Activated naive CD8-positive, alpha-beta T cell treated with anti-CD3 and anti-CD28 coated beads, Interleukin-2, amount 10 ng/mL, durations not matched to agents 7 days and 5 days (primary cell): ENCODE measurements at regions not wholly inside any gene's neighbourhood (a gene's known extent, or its start where the extent isn't known, plus 50 kb on each side); places are given as distances from the start of the nearest gene placed in this dataset.

Source experiments
- ATAC-seq: fragments of 150-1000 bp; cut with Tn5 transposase; one replicate; pipeline ENCODE4 v1.10.0; 2021; ENCODE audit warnings: low read depth, moderate library complexity
- POLR2A ChIA-PET: fragments of 350-600 bp; sonication (Branson Sonifier 250); formaldehyde crosslinking; loops from one replicate; lab custom pipeline; 2021; ENCODE audit warnings: antibody characterized with exemption; lab: Charles Lee
- DNase-seq: peaks from one replicate; pipeline ENCODE4 v3.0.0; 2021
- H3K27ac Mint-ChIP-seq: one replicate; pipeline ENCODE4 v1.8.0; 2022; ENCODE audit warnings: mild to moderate bottlenecking, mixed read lengths
- H3K27me3 Mint-ChIP-seq: one replicate; pipeline ENCODE4 v1.8.0; 2022; ENCODE audit warnings: mild to moderate bottlenecking, moderate library complexity, mixed read lengths
- H3K36me3 Mint-ChIP-seq: one replicate; pipeline ENCODE4 v1.8.0; 2021; ENCODE audit warnings: mild to moderate bottlenecking, mixed read lengths
- H3K4me1 Mint-ChIP-seq: one replicate; pipeline ENCODE4 v1.8.0; 2021; ENCODE audit warnings: mixed read lengths
- H3K4me3 Mint-ChIP-seq: one replicate; pipeline ENCODE4 v1.8.0; 2022; ENCODE audit warnings: mild to moderate bottlenecking, moderate library complexity, mixed read lengths
- H3K9me3 Mint-ChIP-seq: one replicate; pipeline ENCODE4 v1.8.0; 2021; ENCODE audit warnings: mixed read lengths

DNA sequence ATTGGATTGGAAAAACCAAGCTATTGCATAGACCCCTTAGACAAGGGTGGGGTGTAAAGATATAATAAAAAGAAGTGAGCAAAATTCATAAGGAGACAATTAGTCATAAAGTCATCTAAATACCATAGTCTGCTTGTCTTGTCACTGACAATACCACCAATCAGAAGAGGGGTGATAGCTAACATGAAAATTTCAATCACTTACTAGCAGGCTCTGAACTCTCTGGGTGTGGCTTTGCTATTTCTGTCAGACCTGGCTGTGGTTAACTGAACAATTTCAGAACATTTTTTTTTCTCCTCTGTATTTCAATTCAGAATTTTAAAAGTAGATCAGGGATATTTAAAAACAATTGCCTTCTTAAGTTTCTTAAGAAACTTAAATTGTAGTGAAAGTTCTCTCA lies 158.5 kb upstream of the PRMT6 start:
- no peak for ATAC-seq
- H3K9me3 Mint-ChIP-seq: no peaks in the 10 kb centered on the region
- no peak for DNase-seq
- H3K4me1 Mint-ChIP-seq: no peaks in the 10 kb centered on the region
- no peak overlapping the region for H3K27ac Mint-ChIP-seq
- no peaks in the 10 kb centered on the region for H3K27me3 Mint-ChIP-seq
- H3K4me3 Mint-ChIP-seq: no peak overlapping the region
- POLR2A ChIA-PET: no interaction called here
- no peaks in the 10 kb centered on the region for H3K36me3 Mint-ChIP-seq

- Mint-ChIP-seq H3K4me1 (no peaks in the 10 kb centered on the region), H3K27me3 (no peaks in the 10 kb centered on the region), H3K4me3 (no peak overlapping the region), H3K27ac (no peak overlapping the region), H3K9me3 (no peaks in the 10 kb centered on the region), H3K36me3 (no peaks in the 10 kb centered on the region)
- DNase-seq (no peak), ATAC-seq (no peak)
- POLR2A ChIA-PET: no interaction called here
These were observed 156.8 kb upstream of the PRMT6 start for GRCh38 chr1:106899644-106900043.

DNA sequence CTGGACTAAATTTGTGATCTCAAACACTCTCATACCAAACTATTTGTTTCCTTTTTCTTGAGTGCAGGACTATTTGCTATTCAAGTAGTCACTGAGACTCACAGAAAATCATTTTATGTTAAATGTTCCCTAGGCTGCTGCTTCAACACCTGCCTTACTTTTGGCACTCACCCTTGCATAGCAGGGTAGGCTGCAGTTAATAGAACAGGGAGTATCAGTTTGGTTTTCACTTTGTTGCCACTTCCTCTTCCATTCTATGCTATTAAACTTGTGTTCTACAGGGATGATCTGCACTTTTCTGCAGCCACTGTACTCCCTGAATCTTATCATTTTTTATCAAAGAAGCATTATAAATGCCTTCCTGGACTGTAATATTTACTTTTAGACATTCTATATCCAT lies 148.7 kb upstream of the PRMT6 start:
- H3K9me3 Mint-ChIP-seq: no peaks in the 10 kb centered on the region
- no peak for DNase-seq
- no peaks in the 10 kb centered on the region for H3K27me3 Mint-ChIP-seq
- H3K36me3 Mint-ChIP-seq: no peaks in the 10 kb centered on the region
- POLR2A ChIA-PET: no interaction called here
- H3K4me3 Mint-ChIP-seq: no peak overlapping the region
- no peak overlapping the region for H3K27ac Mint-ChIP-seq
- no peak for ATAC-seq
- no peaks in the 10 kb centered on the region for H3K4me1 Mint-ChIP-seq

DNA sequence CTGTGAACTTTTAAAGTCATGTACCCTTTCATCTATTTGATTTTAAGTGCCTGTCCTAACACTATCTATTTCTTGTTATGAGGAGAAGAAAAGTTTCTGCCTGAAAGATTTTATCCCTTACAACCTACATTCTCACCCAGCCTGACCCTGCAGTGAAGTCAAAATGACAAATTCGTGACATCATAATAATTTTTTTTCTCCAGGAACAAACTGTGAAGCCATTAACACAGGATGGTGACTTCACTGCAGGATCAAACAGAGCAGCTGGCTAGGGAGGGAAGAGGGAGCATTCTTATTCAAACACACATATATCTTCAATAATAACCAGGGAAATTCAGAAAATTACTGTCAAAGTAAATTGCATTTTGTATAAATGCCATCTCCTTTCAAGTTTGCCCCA lies 147.8 kb upstream of the PRMT6 start:
- DNase-seq (no peak), ATAC-seq (no peak)

GRCh38 chr1:106910798-106911197 lies 145.7 kb upstream of the PRMT6 start:
- no peak for ATAC-seq
- Mint-ChIP-seq H3K9me3 (no peaks in the 10 kb centered on the region), H3K36me3 (no peaks in the 10 kb centered on the region)

More for the DNA sequence above, 147.8 kb upstream of the PRMT6 start:
- POLR2A ChIA-PET: no interaction called here
- Mint-ChIP-seq H3K4me3 (no peak overlapping the region), H3K9me3 (no peaks in the 10 kb centered on the region), H3K36me3 (no peaks in the 10 kb centered on the region), H3K27me3 (no peaks in the 10 kb centered on the region), H3K27ac (no peak overlapping the region), H3K4me1 (no peaks in the 10 kb centered on the region)

DNA sequence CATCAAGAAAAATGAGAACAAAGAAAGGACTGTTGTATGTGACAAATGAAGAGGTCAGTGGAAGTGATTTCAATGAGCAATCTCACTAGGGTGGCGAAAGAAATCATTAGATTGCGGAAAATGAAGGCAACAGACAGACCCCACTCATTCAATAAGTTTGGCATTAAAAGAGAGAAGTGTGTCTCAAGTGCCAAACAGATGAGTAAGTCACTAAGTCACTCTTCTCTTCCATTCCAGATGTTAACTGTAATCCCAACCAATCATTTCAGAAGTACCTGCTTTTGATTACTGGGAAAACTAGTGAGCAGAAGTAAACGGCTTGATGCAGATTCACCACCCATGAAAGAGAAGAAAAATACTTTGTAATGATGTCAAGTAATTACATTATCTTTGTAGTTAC lies 144.3 kb upstream of the PRMT6 start:
- ATAC-seq: no peak

More at GRCh38 chr1:106910798-106911197, 145.7 kb upstream of the PRMT6 start:
- POLR2A ChIA-PET: no interaction called here
- Mint-ChIP-seq H3K27me3 (no peaks in the 10 kb centered on the region), H3K4me1 (no peaks in the 10 kb centered on the region), H3K4me3 (no peak overlapping the region), H3K27ac (no peak overlapping the region)
- DNase-seq: no peak

GRCh38 chr1:106921186-106921585 lies 135.3 kb upstream of the PRMT6 start:
- H3K27ac Mint-ChIP-seq: no peak overlapping the region
- no peaks in the 10 kb centered on the region for H3K27me3 Mint-ChIP-seq
- POLR2A ChIA-PET: no interaction called here
- H3K4me3 Mint-ChIP-seq: no peak overlapping the region
- H3K4me1 Mint-ChIP-seq: no peaks in the 10 kb centered on the region
- no peaks in the 10 kb centered on the region for H3K9me3 Mint-ChIP-seq
- ATAC-seq: no peak
- no peak for DNase-seq
- no peaks in the 10 kb centered on the region for H3K36me3 Mint-ChIP-seq

More for the DNA sequence above, 144.3 kb upstream of the PRMT6 start:
- Mint-ChIP-seq H3K9me3 (no peaks in the 10 kb centered on the region), H3K27me3 (no peaks in the 10 kb centered on the region), H3K27ac (no peak overlapping the region), H3K4me3 (no peak overlapping the region), H3K36me3 (no peaks in the 10 kb centered on the region), H3K4me1 (no peaks in the 10 kb centered on the region)
- POLR2A ChIA-PET: no interaction called here
- DNase-seq: no peak

DNA sequence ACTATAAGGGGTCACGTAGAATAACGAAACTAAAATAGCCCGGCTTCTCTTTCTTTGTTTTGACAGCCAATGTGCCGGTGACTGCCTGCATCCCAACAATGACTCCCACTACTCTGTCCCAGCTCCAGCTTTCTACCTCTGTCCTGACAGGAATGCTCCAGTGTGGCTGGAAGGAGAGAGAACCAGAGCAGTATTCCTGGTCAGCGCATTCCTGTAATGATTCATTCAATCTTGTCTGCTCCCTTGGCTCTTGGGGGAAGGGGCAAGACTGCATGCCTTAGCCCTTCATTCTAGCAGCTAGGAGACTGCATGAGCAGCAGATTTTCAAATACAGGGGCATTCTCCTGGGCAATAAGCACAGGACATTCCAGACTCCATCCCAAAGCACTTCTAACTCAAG lies 132.1 kb upstream of the PRMT6 start:
- POLR2A ChIA-PET: no interaction called here
- no peak for ATAC-seq
- H3K4me1 Mint-ChIP-seq: no peaks in the 10 kb centered on the region
- DNase-seq: no peak
- no peak overlapping the region for H3K27ac Mint-ChIP-seq
- no peak overlapping the region for H3K4me3 Mint-ChIP-seq
- H3K9me3 Mint-ChIP-seq: no peaks in the 10 kb centered on the region
- H3K27me3 Mint-ChIP-seq: no peaks in the 10 kb centered on the region
- no peaks in the 10 kb centered on the region for H3K36me3 Mint-ChIP-seq

DNA sequence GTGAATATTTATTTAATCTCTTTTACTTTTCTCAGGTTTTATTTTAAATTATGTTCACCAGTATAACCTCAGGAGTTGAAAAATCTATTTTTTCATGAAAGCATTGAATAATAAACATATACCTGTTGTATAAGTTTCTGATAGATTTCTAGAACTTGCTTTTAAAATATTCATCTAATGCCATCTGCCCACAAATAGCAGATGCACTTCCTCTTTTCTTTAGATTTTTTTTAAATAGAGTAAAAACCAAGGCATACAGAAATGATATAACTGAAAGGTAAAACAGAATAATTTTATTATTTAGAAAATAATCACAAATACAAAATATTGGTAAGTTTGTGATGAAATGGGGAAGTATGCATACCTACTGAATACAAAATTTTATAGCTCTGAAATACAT lies 130.7 kb upstream of the PRMT6 start:
- Mint-ChIP-seq H3K4me3 (no peak overlapping the region), H3K36me3 (no peaks in the 10 kb centered on the region), H3K27me3 (no peaks in the 10 kb centered on the region), H3K4me1 (no peaks in the 10 kb centered on the region), H3K27ac (no peak overlapping the region), H3K9me3 (peaks cover 4% of the 10 kb centered on the region)
- ATAC-seq: no peak
- POLR2A ChIA-PET: no interaction called here
- no peak for DNase-seq

- Mint-ChIP-seq H3K4me3 (no peak overlapping the region), H3K4me1 (no peaks in the 10 kb centered on the region), H3K27ac (no peak overlapping the region), H3K9me3 (peaks cover 4% of the 10 kb centered on the region), H3K27me3 (no peaks in the 10 kb centered on the region), H3K36me3 (no peaks in the 10 kb centered on the region)
- POLR2A ChIA-PET: no interaction called here
- DNase-seq: no peak
- no peak for ATAC-seq
These were observed 129.5 kb upstream of the PRMT6 start for GRCh38 chr1:106926803-106927582.

- ATAC-seq (no peak), DNase-seq (no peak)
- H3K36me3 Mint-ChIP-seq: no peaks in the 10 kb centered on the region
- no peak overlapping the region for H3K27ac Mint-ChIP-seq
- no peak overlapping the region for H3K4me3 Mint-ChIP-seq
- H3K27me3 Mint-ChIP-seq: no peaks in the 10 kb centered on the region
- peaks cover 3% of the 10 kb centered on the region for H3K9me3 Mint-ChIP-seq
- no peaks in the 10 kb centered on the region for H3K4me1 Mint-ChIP-seq
- POLR2A ChIA-PET: no interaction called here
These were observed 119.4 kb upstream of the PRMT6 start for GRCh38 chr1:106937104-106937503.

GRCh38 chr1:106944721-106945120 lies 111.8 kb upstream of the PRMT6 start:
- Mint-ChIP-seq H3K27me3 (no peaks in the 10 kb centered on the region), H3K36me3 (no peaks in the 10 kb centered on the region), H3K9me3 (no peaks in the 10 kb centered on the region), H3K27ac (no peak overlapping the region), H3K4me1 (no peaks in the 10 kb centered on the region), H3K4me3 (no peak overlapping the region)
- POLR2A ChIA-PET: no interaction called here
- ATAC-seq (no peak), DNase-seq (no peak)

DNA sequence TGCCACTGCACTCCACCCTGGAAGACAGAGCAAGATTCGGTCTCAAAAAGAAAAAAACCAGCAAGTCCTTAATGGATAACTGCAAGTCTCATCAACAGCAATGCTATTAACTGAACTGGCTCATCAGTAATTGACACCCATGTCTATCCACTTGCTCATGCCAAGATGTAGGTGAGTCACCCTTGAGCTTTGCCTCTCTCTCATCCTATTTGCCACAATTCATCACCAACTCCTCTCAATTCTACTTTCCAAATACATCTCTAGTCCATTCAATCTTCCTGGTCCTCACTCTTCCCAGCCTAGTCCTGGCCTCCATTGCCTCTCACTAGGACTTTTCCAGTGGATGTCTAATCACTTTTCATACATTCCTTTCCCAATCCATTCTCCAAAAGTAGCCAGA lies 103.7 kb upstream of the PRMT6 start:
- DNase-seq (no peak), ATAC-seq (no peak)
- H3K4me1 Mint-ChIP-seq: no peaks in the 10 kb centered on the region
- peaks cover 5% of the 10 kb centered on the region for H3K27me3 Mint-ChIP-seq
- H3K27ac Mint-ChIP-seq: no peak overlapping the region
- H3K9me3 Mint-ChIP-seq: no peaks in the 10 kb centered on the region
- H3K36me3 Mint-ChIP-seq: no peaks in the 10 kb centered on the region
- POLR2A ChIA-PET: no interaction called here
- H3K4me3 Mint-ChIP-seq: no peak overlapping the region

GRCh38 chr1:106954661-106955229 lies 101.7 kb upstream of the PRMT6 start:
- Mint-ChIP-seq H3K4me1 (no peaks in the 10 kb centered on the region), H3K4me3 (no peak overlapping the region), H3K27me3 (peaks cover 5% of the 10 kb centered on the region), H3K36me3 (no peaks in the 10 kb centered on the region), H3K9me3 (no peaks in the 10 kb centered on the region), H3K27ac (no peak overlapping the region)
- ATAC-seq (no peak), DNase-seq (no peak)
- POLR2A ChIA-PET: no interaction called here
